NOMO-1 treated with DMSO at 0.1 percent for 48 hours (cell line): ENCODE measurements at regions not wholly inside any gene's neighbourhood (a gene's known extent, or its start where the extent isn't known, plus 50 kb on each side); places are given as distances from the start of the nearest gene placed in this dataset.

Experiments
- DNase-seq: peaks from one replicate; lab custom pipeline; 2025; ENCODE audit not compliant: unreplicated experiment; lab: John Stamatoyannopoulos, UW

- DNase-seq, result no peak
These were observed 520.4 kb upstream of the LUZP2 start for GRCh38 chr11:23976426-23976825.

GRCh38 chr11:23976841-23977271 lies 520.0 kb upstream of the LUZP2 start:
- DNase-seq, result no peak

GRCh38 chr11:23988381-23989006 lies 508.4 kb upstream of the LUZP2 start:
- DNase-seq, result no peak

GRCh38 chr11:23990346-23991164 lies 506.3 kb upstream of the LUZP2 start:
- no peak for DNase-seq

- no peak for DNase-seq
These were observed 505.7 kb upstream of the LUZP2 start for GRCh38 chr11:23991165-23991539.

GRCh38 chr11:23995891-23996290 lies 501.0 kb upstream of the LUZP2 start:
- no peak for DNase-seq

- no peak for DNase-seq
These were observed 499.5 kb upstream of the LUZP2 start for GRCh38 chr11:23997356-23997755.

GRCh38 chr11:24005202-24005876 lies 491.5 kb upstream of the LUZP2 start:
- DNase-seq, result no peak

GRCh38 chr11:24043842-24044241 lies 453.0 kb upstream of the LUZP2 start:
- no peak for DNase-seq

- no peak for DNase-seq
These were observed 450.1 kb upstream of the LUZP2 start for GRCh38 chr11:24046731-24047130.

GRCh38 chr11:24056051-24056450 lies 440.8 kb upstream of the LUZP2 start:
- no peak for DNase-seq

- no peak for DNase-seq
These were observed 436.7 kb upstream of the LUZP2 start for GRCh38 chr11:24060125-24060524.

GRCh38 chr11:24064309-24064903 lies 432.4 kb upstream of the LUZP2 start:
- no peak for DNase-seq

- no peak for DNase-seq
These were observed 428.7 kb upstream of the LUZP2 start for GRCh38 chr11:24068197-24068596.

GRCh38 chr11:24070435-24070834 lies 426.4 kb upstream of the LUZP2 start:
- no peak for DNase-seq

- no peak for DNase-seq
These were observed 418.8 kb upstream of the LUZP2 start for GRCh38 chr11:24078018-24078417.

GRCh38 chr11:24082241-24082640 lies 414.6 kb upstream of the LUZP2 start:
- DNase-seq, result no peak

- DNase-seq, result no peak
These were observed 414.0 kb upstream of the LUZP2 start for GRCh38 chr11:24082860-24083259.

GRCh38 chr11:24084956-24085355 lies 411.9 kb upstream of the LUZP2 start:
- no peak for DNase-seq

- DNase-seq, result no peak
These were observed 409.9 kb upstream of the LUZP2 start for GRCh38 chr11:24086921-24087320.

- DNase-seq, result no peak
These were observed 405.3 kb upstream of the LUZP2 start for GRCh38 chr11:24091594-24091993.

GRCh38 chr11:24093375-24093774 lies 403.5 kb upstream of the LUZP2 start:
- no peak for DNase-seq
